HepG2 (cell line): ENCODE measurements at regions not wholly inside any gene's neighbourhood (a gene's known extent, or its start where the extent isn't known, plus 50 kb on each side); places are given as distances from the start of the nearest gene placed in this dataset.

ENCODE experiments used
- ATAC-seq: fragments of 200-7000 bp; cut with Tn5 transposase; 3 replicates; pipeline ENCODE4 v1.9.1; 2020; ENCODE audit warnings: mild to moderate bottlenecking, moderate library complexity
- BruUV-seq: library from RNA; stranded (reverse); fragments of 400-500 nt; replicated peaks from 2 replicates; lab custom pipeline; 2021; lab: Mats Ljungman, UMichigan
- CTCF ChIA-PET: fragments of 300-600 bp; formaldehyde crosslinking; extraction: SDS; loops from one replicate; lab custom pipeline; 2021; ENCODE audit warnings: low total read pairs, inconsistent platforms, low intra/inter-chr PET ratio; lab: Yijun Ruan, JAX
- POLR2A ChIA-PET: fragments of 350-600 bp; sonication (Branson Sonifier 250); formaldehyde crosslinking; loops from one replicate; lab custom pipeline; 2020; ENCODE audit warnings: antibody characterized with exemption, inconsistent platforms; lab: Yijun Ruan, JAX
- DNase-seq: peaks from one replicate; pipeline ENCODE4 v3.0.0-alpha.2; 2015; ENCODE audit warnings: low spot score
- FAIRE-seq: peaks from 3 replicates; lab custom pipeline; 2011; peaks lifted over from hg19 to GRCh38; lab: Jason Lieb, UNC
- H2AFZ ChIP-seq: one replicate; pipeline ENCODE4 v1.6.1; 2011; ENCODE audit warnings: low read length, inconsistent platforms
- H3K27ac ChIP-seq: fragments of 300-600 bp; 3 replicates; pipeline ENCODE4 v1.8.0; 2011; ENCODE audit warnings: mixed run types, mild to moderate bottlenecking, mixed read lengths, low read length, inconsistent platforms; ENCODE audit not compliant: insufficient read depth; ENCODE audit errors: extremely low read length
- H3K27me3 ChIP-seq, 2 experiments: fragments of 200-600 bp in 1 of 2; 2 replicates in 1 of 2; 3 replicates in 1 of 2; pipeline versions ENCODE4 v1.6.0 to v1.8.0; 2011; ENCODE audit warnings: low read length in 2 of 2, mild to moderate bottlenecking in 2 of 2, moderate library complexity in 2 of 2, inconsistent platforms in 1 of 2; ENCODE audit not compliant: insufficient read depth in 2 of 2, control insufficient read depth in 1 of 2
- H3K36me3 ChIP-seq, 2 experiments: fragments of 200-600 bp in 1 of 2; replicated peaks in 1 of 2; 2 replicates in 1 of 2; 3 replicates in 1 of 2; pipeline versions ENCODE4 v1.5.1 to v1.8.0; 2011; ENCODE audit warnings: low read length in 2 of 2, inconsistent platforms in 1 of 2; ENCODE audit not compliant: insufficient read depth in 2 of 2, control insufficient read depth in 1 of 2
- H3K4me1 ChIP-seq: 2 replicates; pipeline ENCODE4 v1.5.1; 2012; ENCODE audit warnings: low read length, inconsistent platforms; ENCODE audit not compliant: insufficient read depth
- H3K4me2 ChIP-seq: 2 replicates; pipeline ENCODE4 v1.6.0; 2011; ENCODE audit warnings: low read depth, low read length, inconsistent platforms
- H3K4me3 ChIP-seq, 3 experiments: fragments of 200-600 bp in 1 of 3; sonication (generic), shearing (Covaris generic) in 1 of 3; replicated peaks in 1 of 3; 2 replicates each; pipeline ENCODE4 v1.5.1; 2011 to 2016; ENCODE audit warnings: low read length in 3 of 3, inconsistent platforms in 2 of 3, low read depth in 2 of 3, mild to moderate bottlenecking in 2 of 3, control low read depth in 1 of 3, mixed read lengths in 1 of 3; ENCODE audit not compliant: insufficient read depth in 1 of 3
- H3K79me2 ChIP-seq: one replicate; pipeline ENCODE4 v1.6.1; 2011; ENCODE audit warnings: low read length, inconsistent platforms; ENCODE audit not compliant: insufficient read depth
- H3K9ac ChIP-seq: 2 replicates; pipeline ENCODE4 v1.6.0; 2011; ENCODE audit warnings: mild to moderate bottlenecking, low read depth, low read length, inconsistent platforms; ENCODE audit not compliant: insufficient read depth
- H3K9me3 ChIP-seq: 2 replicates; pipeline ENCODE4 v1.5.1; 2012; ENCODE audit warnings: mild to moderate bottlenecking, low read length
- H4K20me1 ChIP-seq: 2 replicates; pipeline ENCODE4 v1.6.0; 2011; ENCODE audit warnings: inconsistent platforms, mild to moderate bottlenecking, low read length, moderate library complexity; ENCODE audit not compliant: insufficient read depth
- CC2D1A ChIP-seq: sonication (generic); formaldehyde crosslinking; IDR thresholded peaks from 2 replicates; pipeline ENCODE4 v1.8.1; 2023; ENCODE audit warnings: mild to moderate bottlenecking, missing genetic modification reagents
- ETV6 ChIP-seq: sonication (generic); formaldehyde crosslinking; conservative IDR thresholded peaks from 2 replicates; pipeline ENCODE4 v1.4.0; 2020; ENCODE audit warnings: missing genetic modification reagents
- EZH2 ChIP-seq: conservative IDR thresholded peaks from 2 replicates; pipeline ENCODE4 v1.6.1; 2012; ENCODE audit warnings: mild to moderate bottlenecking, low read depth, low read length, moderate library complexity
- FOSL2 ChIP-seq: sonication (generic); formaldehyde crosslinking; IDR thresholded peaks from 2 replicates; pipeline ENCODE4 v1.4.0; 2020; ENCODE audit warnings: missing genetic modification reagents
- FOXO1 ChIP-seq: sonication (generic); formaldehyde crosslinking; IDR thresholded peaks from 2 replicates; pipeline ENCODE4 v1.4.0; 2020; ENCODE audit warnings: missing genetic modification reagents
- FOXP4 ChIP-seq: sonication (generic); formaldehyde crosslinking; IDR thresholded peaks from 2 replicates; pipeline ENCODE4 v1.4.0; 2020; ENCODE audit warnings: missing genetic modification reagents
- MAFF ChIP-seq: IDR thresholded peaks from 2 replicates; pipeline ENCODE4 v1.6.1; 2011; ENCODE audit warnings: low read depth, low read length, improper control_type of control experiment
- MAFK ChIP-seq, 2 experiments: IDR thresholded peaks in 1 of 2; conservative IDR thresholded peaks in 1 of 2; 2 replicates each; pipeline ENCODE4 v1.6.1; 2011; ENCODE audit warnings: improper control_type of control experiment in 2 of 2, low read length in 2 of 2
- RXRA ChIP-seq: sonication (generic); formaldehyde crosslinking; IDR thresholded peaks from 2 replicates; pipeline ENCODE4 v1.5.1; 2020; ENCODE audit warnings: missing genetic modification reagents
- SIN3B ChIP-seq: fragments of 150-350 bp; IDR thresholded peaks from 2 replicates; pipeline ENCODE4 v1.6.1; 2014; ENCODE audit warnings: low read length
- SMAD3 ChIP-seq: sonication (generic); formaldehyde crosslinking; IDR thresholded peaks from 2 replicates; pipeline ENCODE4 v1.4.0; 2020; ENCODE audit warnings: missing genetic modification reagents
- ZBTB20 ChIP-seq: sonication (generic); formaldehyde crosslinking; IDR thresholded peaks from 2 replicates; pipeline ENCODE4 v1.8.1; 2023; ENCODE audit warnings: missing genetic modification reagents, low read depth, mild to moderate bottlenecking, borderline replicate concordance
- ZNF329 ChIP-seq: sonication (generic); formaldehyde crosslinking; IDR thresholded peaks from 2 replicates; pipeline ENCODE4 v1.9.0; 2021; ENCODE audit warnings: low read depth, mild to moderate bottlenecking, missing genetic modification reagents
- ZNF496 ChIP-seq: sonication (generic); formaldehyde crosslinking; IDR thresholded peaks from 2 replicates; pipeline ENCODE4 v1.8.1; 2023; ENCODE audit warnings: mild to moderate bottlenecking, moderate library complexity, missing genetic modification reagents; ENCODE audit not compliant: insufficient replicate concordance
- ZNF639 ChIP-seq: conservative IDR thresholded peaks from 2 replicates; pipeline ENCODE4 v1.6.1; 2018; ENCODE audit warnings: missing genetic modification reagents
- ZNF7 ChIP-seq: IDR thresholded peaks from 2 replicates; pipeline ENCODE4 v1.6.1; 2016; ENCODE audit warnings: missing biosample characterization, missing genetic modification reagents
- ZNF792 ChIP-seq: IDR thresholded peaks from 2 replicates; pipeline ENCODE4 v1.6.1; 2016
- WGBS: methylation state at CpG from one replicate; pipeline ENCODE4 v1.1.6; 2017; ENCODE audit warnings: low lambda C conversion rate; 5-methylcytosine and 5-hydroxymethylcytosine counted together
- in situ Hi-C: cut with HindIII; loops from 2 replicates; pipeline ENCODE4 v1.10.0; 2017; ENCODE audit warnings: low pct_unique_long_range_greater_than_20kb; ENCODE audit not compliant: extremely low pct_ligation_motif_present
- intact Hi-C: fragments of 100-400 bp; cut with micrococcal nuclease; formaldehyde crosslinking; loops from one replicate; pipeline ENCODE4 v1.10.0; 2022; ENCODE audit not compliant: unreplicated experiment

- Histone ChIP-seq H4K20me1 (no peaks in the 10 kb centered on the region), H3K79me2 (no peaks in the 10 kb centered on the region), H3K4me2 (no peak overlapping the region), H2AFZ (no peak overlapping the region), H3K9me3 (no peaks in the 10 kb centered on the region), H3K9ac (no peak overlapping the region), H3K27me3 (no peaks in the 10 kb centered on the region; a peak in 1 of 5 replicates), H3K36me3 (no peaks in the 10 kb centered on the region), H3K4me3 (no peak overlapping the region), H3K4me1 (no peaks in the 10 kb centered on the region), H3K27ac (no peak overlapping the region)
- no peak for DNase-seq
- WGBS: 26% methylated on average over 2 of the region's 2 CpGs
- no peak for ATAC-seq
- TF ChIP-seq MAFF: peak; percentile 83
- no peak for TF ChIP-seq ZNF639 (CRISPR knock-in tag)
- peak; percentile 83 for TF ChIP-seq MAFK (conservative IDR thresholded peaks at IDR 0.05 in 1 of 2, IDR thresholded peaks at IDR 0.05 in 1 of 2; ENCODE audit: low read length in 2 of 2)
- in situ Hi-C loops: no loop called here
- intact Hi-C loops: no loop called here
- POLR2A ChIA-PET: no interaction called here
- BruUV-seq: no TSS peak
- CTCF ChIA-PET: no interaction called here
- no peak for FAIRE-seq
Measured at GRCh38 chr3:117912352-117912751, 1122.3 kb downstream of the IGSF11 start.

- Histone ChIP-seq H3K4me3 (no peak overlapping the region), H3K4me1 (no peaks in the 10 kb centered on the region), H3K4me2 (no peak overlapping the region), H3K27me3 (no peaks in the 10 kb centered on the region; a peak in 1 of 5 replicates), H3K79me2 (no peaks in the 10 kb centered on the region), H3K36me3 (no peaks in the 10 kb centered on the region), H4K20me1 (no peaks in the 10 kb centered on the region), H2AFZ (no peak overlapping the region), H3K9me3 (no peaks in the 10 kb centered on the region), H3K9ac (no peak overlapping the region), H3K27ac (no peak overlapping the region)
- DNase-seq (no peak), ATAC-seq (no peak), FAIRE-seq (no peak)
- no peak for TF ChIP-seq SMAD3 (CRISPR knock-in tag)
- TF ChIP-seq ETV6 (CRISPR knock-in tag): no peak
- no peak for TF ChIP-seq FOXP4
- no peak for TF ChIP-seq CC2D1A
- TF ChIP-seq SIN3B: no peak
- TF ChIP-seq EZH2: no peak
- no peak for TF ChIP-seq FOSL2
- TF ChIP-seq ZBTB20: no peak
- TF ChIP-seq ZNF496 (CRISPR knock-in tag): no peak
- TF ChIP-seq ZNF329 (CRISPR knock-in tag): no peak
- no peak for TF ChIP-seq FOXO1 (CRISPR knock-in tag)
- TF ChIP-seq RXRA (CRISPR knock-in tag): no peak
- no peak for TF ChIP-seq ZNF7
- no peak for TF ChIP-seq ZNF792 (CRISPR knock-in tag)
- in situ Hi-C loops: no loop called here
- no TSS peak for BruUV-seq
- CTCF ChIA-PET: no interaction called here
- intact Hi-C loops: no loop called here
- WGBS: 8% methylated on average over 8 of the region's 8 CpGs
- POLR2A ChIA-PET: no interaction called here
Measured at GRCh38 chr3:117914540-117915100, 1120.0 kb downstream of the IGSF11 start.
